Loucy (cell line): ENCODE measurements at regions not wholly inside any gene's neighbourhood (a gene's known extent, or its start where the extent isn't known, plus 50 kb on each side); places are given as distances from the start of the nearest gene placed in this dataset.

Experiments used
- CTCF ChIP-seq: fragments of 200-600 bp; sonication (generic); conservative IDR thresholded peaks from 2 replicates; pipeline ENCODE4 v1.5.1; 2014; ENCODE audit warnings: mild to moderate bottlenecking, antibody characterized with exemption, low read length
- EZH2phosphoT487 ChIP-seq: fragments of 200-600 bp; IDR thresholded peaks from 2 replicates; pipeline ENCODE4 v1.6.1; 2018; ENCODE audit warnings: antibody characterized with exemption, mild to moderate bottlenecking, moderate library complexity, borderline replicate concordance

- no peak for TF ChIP-seq CTCF
- TF ChIP-seq EZH2phosphoT487: no peak
These were observed 293.4 kb upstream of the IGFBP7 start for GRCh38 chr4:57403591-57403990.
